ENCODE measurements at regions not wholly inside any gene's neighbourhood (a gene's known extent, or its start where the extent isn't known, plus 50 kb on each side); places are given as distances from the start of the nearest gene placed in this dataset.

DNA sequence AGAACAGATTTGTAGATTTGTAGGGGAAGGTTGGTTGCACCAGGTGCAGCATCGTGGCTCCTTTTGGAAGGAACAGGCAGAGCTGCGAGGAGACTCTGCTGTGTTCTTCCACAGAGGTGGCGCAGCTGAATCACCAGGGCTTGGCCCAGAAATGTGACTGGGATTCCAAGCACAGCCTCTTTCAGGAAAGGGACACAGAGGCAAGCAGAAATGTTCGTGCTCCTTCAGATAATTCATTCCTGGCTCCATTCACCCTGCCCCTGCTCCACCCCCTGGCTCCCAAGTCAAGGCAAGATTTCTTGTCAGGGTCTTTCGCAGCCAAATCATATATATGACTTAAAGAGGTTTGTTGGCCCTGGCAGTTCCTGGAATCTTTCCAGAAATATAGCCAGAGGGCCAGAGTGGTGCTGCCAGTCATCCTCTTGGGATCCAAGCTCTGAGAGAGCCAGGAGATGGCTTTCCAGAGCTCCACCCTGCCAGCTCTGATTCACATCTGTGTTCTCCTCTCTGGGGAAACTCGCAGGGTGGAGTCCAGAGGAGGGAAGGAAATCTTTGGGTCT is 203.9 kb upstream of the TANK start:
- no peak overlapping the region for H3K27ac ChIP-seq
- H3K4me1 ChIP-seq (replicated peaks in 1 of 2), result peaks cover 0 to 18% of the 10 kb centered on the region in 2 donors
- WGBS, 4 donors, result 84 to 87% (median 86%) methylated on average over 6 of the region's 6 CpGs
- DNase-seq, result no peak
- intact Hi-C loops (cut with DNase I), result no loop called here
- H3K9me3 ChIP-seq (replicated peaks in 1 of 3), result no peaks in the 10 kb centered on the region
- H3K36me3 ChIP-seq (replicated peaks in 1 of 2), result no peaks in the 10 kb centered on the region
- TF ChIP-seq, protein P1, sequence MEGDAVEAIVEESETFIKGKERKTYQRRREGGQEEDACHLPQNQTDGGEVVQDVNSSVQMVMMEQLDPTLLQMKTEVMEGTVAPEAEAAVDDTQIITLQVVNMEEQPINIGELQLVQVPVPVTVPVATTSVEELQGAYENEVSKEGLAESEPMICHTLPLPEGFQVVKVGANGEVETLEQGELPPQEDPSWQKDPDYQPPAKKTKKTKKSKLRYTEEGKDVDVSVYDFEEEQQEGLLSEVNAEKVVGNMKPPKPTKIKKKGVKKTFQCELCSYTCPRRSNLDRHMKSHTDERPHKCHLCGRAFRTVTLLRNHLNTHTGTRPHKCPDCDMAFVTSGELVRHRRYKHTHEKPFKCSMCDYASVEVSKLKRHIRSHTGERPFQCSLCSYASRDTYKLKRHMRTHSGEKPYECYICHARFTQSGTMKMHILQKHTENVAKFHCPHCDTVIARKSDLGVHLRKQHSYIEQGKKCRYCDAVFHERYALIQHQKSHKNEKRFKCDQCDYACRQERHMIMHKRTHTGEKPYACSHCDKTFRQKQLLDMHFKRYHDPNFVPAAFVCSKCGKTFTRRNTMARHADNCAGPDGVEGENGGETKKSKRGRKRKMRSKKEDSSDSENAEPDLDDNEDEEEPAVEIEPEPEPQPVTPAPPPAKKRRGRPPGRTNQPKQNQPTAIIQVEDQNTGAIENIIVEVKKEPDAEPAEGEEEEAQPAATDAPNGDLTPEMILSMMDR (IDR thresholded peaks at IDR 0.05), result no peak
- no peak for TF ChIP-seq POLR2A (IDR thresholded peaks at IDR 0.05)
- no peak overlapping the region for H3K4me3 ChIP-seq
- no peaks in the 10 kb centered on the region for H3K27me3 ChIP-seq

DNA sequence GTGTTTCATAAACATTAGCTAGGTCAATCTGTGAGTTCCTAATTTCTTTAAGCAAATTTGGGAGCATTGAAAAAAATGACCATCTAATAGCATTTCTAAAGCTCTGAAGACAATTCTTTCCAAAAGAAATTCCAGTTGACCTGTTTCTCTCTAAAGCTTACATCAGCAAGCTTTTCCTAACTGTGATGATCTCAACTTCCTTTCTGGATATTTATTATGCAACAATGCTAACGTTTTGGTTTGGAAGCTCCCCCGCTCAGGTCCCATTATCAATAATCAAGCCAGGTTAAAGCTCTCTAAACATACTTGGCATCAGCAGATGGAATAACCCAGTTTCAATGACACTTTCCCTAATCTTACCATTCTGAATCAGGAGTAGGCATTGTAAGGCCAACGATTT is 196.3 kb upstream of the TANK start:
- Histone ChIP-seq H3K36me3 (replicated peaks in 1 of 2) (no peaks in the 10 kb centered on the region), H3K27me3 (no peaks in the 10 kb centered on the region), H3K4me1 (replicated peaks in 1 of 2) (no peaks in the 10 kb centered on the region), H3K9me3 (replicated peaks in 1 of 3) (no peaks in the 10 kb centered on the region), H3K4me3 (no peak overlapping the region), H3K27ac (no peak overlapping the region)
- no peak for DNase-seq
- intact Hi-C loops (cut with DNase I), result no loop called here
- TF ChIP-seq POLR2A (IDR thresholded peaks at IDR 0.05), result no peak
- TF ChIP-seq, protein P1 (IDR thresholded peaks at IDR 0.05), result no peak
- WGBS, 4 donors, result 56 to 86% (median 69%) methylated on average over 2 to 3 of the region's 3 CpGs

DNA sequence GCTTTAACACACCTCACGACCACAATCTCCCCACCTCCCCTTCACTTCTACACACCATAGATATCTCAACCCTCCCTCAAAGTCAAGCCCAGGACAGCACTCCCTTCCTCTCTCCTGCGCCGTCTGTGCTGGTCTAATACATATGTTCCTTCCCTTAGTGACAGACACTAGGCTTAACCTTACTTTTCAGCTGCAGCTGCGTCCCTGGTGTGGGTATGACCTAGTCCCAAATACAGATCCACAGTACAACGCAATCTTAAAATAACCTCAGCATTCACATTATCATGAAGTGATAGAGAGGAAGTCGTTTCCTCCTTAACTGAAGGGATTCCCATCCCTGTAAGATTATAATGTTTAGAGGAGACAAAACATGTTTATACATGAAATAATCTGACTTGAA is 192.7 kb upstream of the TANK start:
- Histone ChIP-seq H3K4me3 (no peak overlapping the region), H3K4me1 (replicated peaks in 1 of 2) (peaks cover 0 to 7% of the 10 kb centered on the region in 2 donors), H3K36me3 (replicated peaks in 1 of 2) (no peaks in the 10 kb centered on the region), H3K27ac (no peak overlapping the region), H3K27me3 (no peaks in the 10 kb centered on the region), H3K9me3 (replicated peaks in 1 of 3) (no peaks in the 10 kb centered on the region)
- no peak for DNase-seq
- WGBS, 4 donors, result 66 to 82% (median 71%) methylated on average over 6 of the region's 6 CpGs
- TF ChIP-seq, protein P1 (IDR thresholded peaks at IDR 0.05), result no peak
- TF ChIP-seq POLR2A (IDR thresholded peaks at IDR 0.05), result no peak
- intact Hi-C loops (cut with DNase I), result no loop called here

DNA sequence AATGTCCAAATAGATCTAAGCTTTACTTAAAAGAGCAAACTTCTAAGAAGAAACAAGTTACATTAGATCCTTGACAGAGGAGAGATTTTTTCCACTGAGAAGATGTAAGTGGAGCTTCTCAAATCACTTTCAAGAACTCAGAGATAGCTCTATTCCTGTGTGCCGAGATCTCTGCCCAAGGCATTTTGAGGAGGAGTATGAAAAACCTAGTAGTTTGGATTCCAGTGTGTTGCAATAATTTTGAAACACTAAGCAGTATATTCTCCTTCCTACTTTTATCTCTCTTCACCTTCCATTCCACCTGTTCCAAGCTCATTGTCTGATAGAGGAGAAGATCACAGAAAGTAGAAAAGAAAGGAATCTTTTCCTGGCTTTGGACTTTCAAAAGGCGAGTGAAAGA is 192.0 kb upstream of the TANK start:
- H3K9me3 ChIP-seq (replicated peaks in 1 of 3), result no peaks in the 10 kb centered on the region
- H3K4me3 ChIP-seq, result no peak overlapping the region
- TF ChIP-seq POLR2A (IDR thresholded peaks at IDR 0.05), result no peak
- TF ChIP-seq, protein P1 (IDR thresholded peaks at IDR 0.05), result no peak
- no peaks in the 10 kb centered on the region for H3K27me3 ChIP-seq
- H3K27ac ChIP-seq, result no peak overlapping the region
- H3K36me3 ChIP-seq (replicated peaks in 1 of 2), result no peaks in the 10 kb centered on the region
- H3K4me1 ChIP-seq (replicated peaks in 1 of 2), result peaks cover 0 to 7% of the 10 kb centered on the region in 2 donors
- DNase-seq, result no peak
- WGBS, 4 donors, result 45 to 96% (median 78%) methylated on average over 2 of the region's 2 CpGs
- intact Hi-C loops (cut with DNase I), result no loop called here
